Activated CD8-positive, alpha-beta T cell treated with anti-CD3 and anti-CD28 coated beads for 36 hours (primary cell): ENCODE measurements at regions not wholly inside any gene's neighbourhood (a gene's known extent, or its start where the extent isn't known, plus 50 kb on each side); places are given as distances from the start of the nearest gene placed in this dataset.

Experiments used
- ATAC-seq: fragments of 200-7000 bp; cut with Tn5 transposase; one replicate; pipeline ENCODE4 v1.10.0; 2021; ENCODE audit warnings: mild to moderate bottlenecking, moderate library complexity
- CTCF ChIA-PET: fragments of 350-600 bp; sonication (Branson Sonifier 250); formaldehyde crosslinking; loops from one replicate; lab custom pipeline; 2021; ENCODE audit warnings: antibody characterized with exemption; lab: Charles Lee
- POLR2A ChIA-PET: fragments of 350-600 bp; sonication (Branson Sonifier 250); formaldehyde crosslinking; loops from one replicate; lab custom pipeline; 2021; ENCODE audit warnings: antibody characterized with exemption; lab: Charles Lee
- DNase-seq: peaks from one replicate; pipeline ENCODE4 v3.0.0-alpha.2; 2020
- H3K27ac Mint-ChIP-seq: one replicate; pipeline ENCODE4 v1.8.0; 2021; ENCODE audit warnings: mild to moderate bottlenecking, mixed read lengths
- H3K27me3 Mint-ChIP-seq: one replicate; pipeline ENCODE4 v1.8.0; 2021; ENCODE audit warnings: mixed read lengths
- H3K36me3 Mint-ChIP-seq: one replicate; pipeline ENCODE4 v1.8.0; 2021; ENCODE audit warnings: low read depth, mixed read lengths
- H3K4me1 Mint-ChIP-seq: one replicate; pipeline ENCODE4 v1.8.0; 2021; ENCODE audit warnings: low read depth, mixed read lengths
- H3K4me3 Mint-ChIP-seq: one replicate; pipeline ENCODE4 v1.8.0; 2021; ENCODE audit warnings: mild to moderate bottlenecking, moderate library complexity, mixed read lengths
- H3K9me3 Mint-ChIP-seq: one replicate; pipeline ENCODE4 v1.8.0; 2021; ENCODE audit warnings: mixed read lengths
- CTCF ChIP-seq: fragments of 200-600 bp; IDR thresholded peaks from one replicate; pipeline ENCODE4 v1.8.0; 2022; ENCODE audit warnings: antibody characterized with exemption, mild to moderate bottlenecking
- intact Hi-C: fragments of 100-400 bp; cut with micrococcal nuclease; formaldehyde crosslinking; loops from one replicate; pipeline ENCODE4 v1.10.0; 2022

- intact Hi-C loops, result no loop called here
- POLR2A ChIA-PET, result no interaction called here
- no peak for DNase-seq
- Mint-ChIP-seq H3K36me3 (no peaks in the 10 kb centered on the region), H3K9me3 (no peaks in the 10 kb centered on the region), H3K4me3 (no peak overlapping the region), H3K4me1 (no peaks in the 10 kb centered on the region), H3K27me3 (no peaks in the 10 kb centered on the region), H3K27ac (no peak overlapping the region)
- ATAC-seq, result no peak
- no peak for TF ChIP-seq CTCF
- CTCF ChIA-PET, result no interaction called here
Observed at GRCh38 chr7:20839196-20839735, 52.6 kb upstream of the SP8 start.

GRCh38 chr7:20839987-20840386 lies 53.3 kb upstream of the SP8 start:
- no peaks in the 10 kb centered on the region for H3K9me3 Mint-ChIP-seq
- CTCF ChIA-PET, result no interaction called here
- intact Hi-C loops, result no loop called here
- H3K27me3 Mint-ChIP-seq, result no peaks in the 10 kb centered on the region
- ATAC-seq (no peak), DNase-seq (no peak)
- no peak overlapping the region for H3K4me3 Mint-ChIP-seq
- no peaks in the 10 kb centered on the region for H3K36me3 Mint-ChIP-seq
- no peak overlapping the region for H3K27ac Mint-ChIP-seq
- POLR2A ChIA-PET, result no interaction called here
- no peaks in the 10 kb centered on the region for H3K4me1 Mint-ChIP-seq
- no peak for TF ChIP-seq CTCF

DNA sequence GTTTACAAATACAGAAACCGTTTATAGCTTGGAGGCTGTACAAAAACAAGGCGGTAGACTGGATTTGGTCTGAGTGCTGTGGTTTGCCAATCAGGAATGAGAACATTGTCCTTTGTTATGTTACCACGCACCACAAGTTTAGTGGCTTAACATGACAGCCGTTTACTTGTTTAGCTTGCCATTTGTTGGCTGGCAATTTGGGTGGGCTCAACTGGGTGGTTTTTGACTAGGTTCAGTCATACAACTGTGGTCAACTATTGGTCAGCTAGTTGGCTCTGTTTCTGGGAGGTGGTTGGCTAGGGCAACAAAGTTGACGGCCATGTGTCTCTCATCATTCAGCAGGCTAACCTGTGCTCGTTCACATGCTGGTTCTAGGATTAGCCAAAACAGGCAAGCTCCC lies 60.1 kb upstream of the SP8 start:
- H3K4me1 Mint-ChIP-seq, result no peaks in the 10 kb centered on the region
- intact Hi-C loops, result no loop called here
- peaks cover 2% of the 10 kb centered on the region for H3K27me3 Mint-ChIP-seq
- DNase-seq (no peak), ATAC-seq (no peak)
- H3K27ac Mint-ChIP-seq, result no peak overlapping the region
- POLR2A ChIA-PET, result no interaction called here
- no peaks in the 10 kb centered on the region for H3K36me3 Mint-ChIP-seq
- H3K4me3 Mint-ChIP-seq, result no peak overlapping the region
- TF ChIP-seq CTCF, result no peak
- H3K9me3 Mint-ChIP-seq, result no peaks in the 10 kb centered on the region
- CTCF ChIA-PET, result no interaction called here

- Mint-ChIP-seq H3K36me3 (no peaks in the 10 kb centered on the region), H3K4me3 (no peak overlapping the region), H3K4me1 (no peaks in the 10 kb centered on the region), H3K27me3 (no peaks in the 10 kb centered on the region), H3K27ac (no peak overlapping the region), H3K9me3 (no peaks in the 10 kb centered on the region)
- no peak for TF ChIP-seq CTCF
- ChIA-PET CTCF (no interaction called here), POLR2A (no interaction called here)
- no peak for ATAC-seq
- DNase-seq, result no peak
- intact Hi-C loops, result no loop called here
Observed at GRCh38 chr7:20858951-20859350, 72.3 kb upstream of the SP8 start.

- H3K4me3 Mint-ChIP-seq, result no peak overlapping the region
- TF ChIP-seq CTCF, result no peak
- ATAC-seq (no peak), DNase-seq (no peak)
- no peaks in the 10 kb centered on the region for H3K9me3 Mint-ChIP-seq
- H3K36me3 Mint-ChIP-seq, result no peaks in the 10 kb centered on the region
- H3K27me3 Mint-ChIP-seq, result no peaks in the 10 kb centered on the region
- no peak overlapping the region for H3K27ac Mint-ChIP-seq
- no peaks in the 10 kb centered on the region for H3K4me1 Mint-ChIP-seq
- intact Hi-C loops, result no loop called here
- ChIA-PET CTCF (no interaction called here), POLR2A (no interaction called here)
Observed at GRCh38 chr7:20861468-20861867, 74.8 kb upstream of the SP8 start.
